GM23248 (cell line): ENCODE measurements at regions not wholly inside any gene's neighbourhood (a gene's known extent, or its start where the extent isn't known, plus 50 kb on each side); places are given as distances from the start of the nearest gene placed in this dataset.

Experiments
- EZH2 ChIP-seq: fragments of 200-600 bp; sonication (generic); IDR thresholded peaks from 2 replicates; pipeline ENCODE4 v1.6.1; 2018; ENCODE audit warnings: antibody characterized with exemption, mild to moderate bottlenecking; ENCODE audit not compliant: insufficient read depth, poor library complexity, severe bottlenecking
- EZH2phosphoT487 ChIP-seq: fragments of 200-600 bp; sonication (generic); IDR thresholded peaks from 2 replicates; pipeline ENCODE4 v1.6.1; 2018; ENCODE audit warnings: antibody characterized with exemption, moderate library complexity, mild to moderate bottlenecking, low read depth; ENCODE audit not compliant: insufficient read depth

DNA sequence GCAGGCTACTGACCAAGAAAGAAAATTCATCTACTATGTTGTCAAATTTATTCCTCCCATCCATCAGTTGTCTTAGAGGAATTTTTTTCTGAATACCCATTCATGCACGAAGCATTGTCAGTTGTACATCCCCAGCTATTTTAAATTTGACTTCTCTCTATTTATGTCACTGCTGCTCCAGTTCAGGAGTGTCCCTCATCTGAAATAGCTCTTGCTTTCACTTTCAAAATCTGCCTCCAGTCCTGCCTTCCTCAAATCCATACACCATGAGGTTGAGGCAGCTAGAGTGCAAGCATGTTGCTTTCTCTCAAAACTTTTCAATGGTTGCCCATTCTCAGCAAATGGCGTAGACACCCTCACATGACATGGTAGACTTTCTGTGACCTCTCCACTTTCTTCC is 335.4 kb upstream of the CDH2 start:
- no peak for TF ChIP-seq EZH2
- TF ChIP-seq EZH2phosphoT487, result no peak
